ENCODE measurements at regions not wholly inside any gene's neighbourhood (a gene's known extent, or its start where the extent isn't known, plus 50 kb on each side); places are given as distances from the start of the nearest gene placed in this dataset.

- POLR2A ChIA-PET = no interaction called here
- BruUV-seq (replicated peaks) = no TSS peak
- Histone ChIP-seq H3K9ac (replicated peaks; ENCODE audit: extremely low read depth, insufficient read depth, low read length) (no peak overlapping the region), H3K79me2 (ENCODE audit: control insufficient read depth, insufficient read depth, low read length) (no peaks in the 10 kb centered on the region), H3K4me2 (ENCODE audit: insufficient read depth, low read length) (no peak overlapping the region), H3K36me3 (ENCODE audit: control insufficient read depth in 2 of 2, extremely low read depth in 1 of 2, insufficient read depth in 2 of 2, low read length in 2 of 2) (no peaks in the 10 kb centered on the region), H3K4me1 (ENCODE audit: control insufficient read depth, extremely low read depth, insufficient read depth, low read length) (no peaks in the 10 kb centered on the region), H4K20me1 (replicated peaks; ENCODE audit: control insufficient read depth, extremely low read depth, insufficient read depth, low read length) (no peaks in the 10 kb centered on the region), H3K27me3 (ENCODE audit: control insufficient read depth in 2 of 2, insufficient read depth in 2 of 2, low read length in 2 of 2) (no peaks in the 10 kb centered on the region), H3K9me1 (replicated peaks; ENCODE audit: control insufficient read depth, extremely low read depth, insufficient read depth, low read length) (no peaks in the 10 kb centered on the region), H2AFZ (ENCODE audit: low read depth, low read length) (no peak overlapping the region), H3K9me3 (replicated peaks; ENCODE audit: control insufficient read depth, insufficient read depth, low read length) (no peaks in the 10 kb centered on the region), H3K4me3 (replicated peaks in 1 of 3; ENCODE audit: insufficient read depth in 1 of 3, low read depth in 1 of 3, low read length in 3 of 3) (no peak overlapping the region), H3K27ac (ENCODE audit: insufficient read depth, low read depth, low read length) (no peak overlapping the region)
- TF ChIP-seq MYC (IDR thresholded peaks at IDR 0.05; ENCODE audit: low read depth, low read length) (no peak), MAX (IDR thresholded peaks at IDR 0.05; ENCODE audit: insufficient read depth, insufficient read length) (no peak), JUN (IDR thresholded peaks at IDR 0.05; ENCODE audit: borderline replicate concordance, insufficient read depth, insufficient read length, low read depth) (no peak), FOS (IDR thresholded peaks at IDR 0.05; ENCODE audit: borderline replicate concordance, insufficient read depth, low read length) (no peak), EZH2 (IDR thresholded peaks at IDR 0.05; ENCODE audit: borderline replicate concordance, low read depth, low read length, severe bottlenecking) (no peak), CTCF (IDR thresholded peaks at IDR 0.05; ENCODE audit: extremely low read depth in 1 of 2, insufficient read depth in 1 of 2, low read depth in 1 of 2, low read length in 2 of 2) (no peak), GATA2 (IDR thresholded peaks at IDR 0.05; ENCODE audit: insufficient read depth, insufficient read length, low read depth, low read length) (no peak), POLR2A (IDR thresholded peaks at IDR 0.05; ENCODE audit: low read depth, low read length) (no peak), POLR2AphosphoS5 (IDR thresholded peaks at IDR 0.05; ENCODE audit: insufficient read depth, low read depth, low read length) (no peak)
- CTCF ChIA-PET = no interaction called here
- dilution Hi-C loops (cut with MboI; ENCODE audit: extremely low pct_ligation_motif_present, low sequenced_read_pairs) = no loop called here
- DNase-seq (ENCODE audit: low read depth, low spot score) (no peak), FAIRE-seq (no peak)
- intact Hi-C loops (cut with micrococcal nuclease) = no loop called here
Observed at GRCh38 chr21:18986197-18986596, 582.6 kb upstream of the TMPRSS15 start.

Data from endothelial cell of umbilical vein (primary cell).